Mesenchymal stem cell (in vitro differentiated cells and primary cell): ENCODE measurements at regions not wholly inside any gene's neighbourhood (a gene's known extent, or its start where the extent isn't known, plus 50 kb on each side); places are given as distances from the start of the nearest gene placed in this dataset.
"Not testable (repeated sequence)": the region's sequence is repeated elsewhere in the genome, so short reads cannot be mapped to it uniquely, and the experiment has no call there.

ENCODE experiments used
- DNase-seq: peaks from one replicate; pipeline ENCODE4 v3.0.0-alpha.2; 2013
- H2AFZ ChIP-seq: one replicate; pipeline ENCODE4 v1.6.1; 2013; ENCODE audit warnings: low read depth, mild to moderate bottlenecking, control low read depth, inconsistent platforms, low read length, moderate library complexity
- H2AK5ac ChIP-seq: 2 replicates; pipeline ENCODE4 v1.6.1; 2013; ENCODE audit warnings: low read length, moderate library complexity, mild to moderate bottlenecking, inconsistent platforms; ENCODE audit not compliant: severe bottlenecking
- H2BK120ac ChIP-seq: one replicate; pipeline ENCODE4 v1.6.1; 2013; ENCODE audit warnings: low read depth, mild to moderate bottlenecking, inconsistent platforms, low read length, moderate library complexity
- H2BK12ac ChIP-seq, 2 experiments: one replicate each; pipeline ENCODE4 v1.6.1; 2013; ENCODE audit warnings: inconsistent platforms in 2 of 2, low read length in 2 of 2, mild to moderate bottlenecking in 2 of 2, moderate library complexity in 2 of 2, control low read depth in 1 of 2
- H2BK15ac ChIP-seq: one replicate; pipeline ENCODE4 v1.6.1; 2013; ENCODE audit warnings: mild to moderate bottlenecking, low read depth, inconsistent platforms; ENCODE audit not compliant: poor library complexity, severe bottlenecking
- H2BK5ac ChIP-seq: 2 replicates; pipeline ENCODE4 v1.6.1; 2013; ENCODE audit warnings: low read depth, mild to moderate bottlenecking, low read length, control low read depth, inconsistent platforms; ENCODE audit not compliant: poor library complexity, severe bottlenecking
- H3K14ac ChIP-seq, 2 experiments: one replicate each; pipeline ENCODE4 v1.6.1; 2013; ENCODE audit warnings: inconsistent platforms in 2 of 2, low read length in 2 of 2, control low read depth in 1 of 2, mild to moderate bottlenecking in 1 of 2, moderate library complexity in 1 of 2
- H3K18ac ChIP-seq, 2 experiments: one replicate each; pipeline ENCODE4 v1.6.1; 2013; ENCODE audit warnings: inconsistent platforms in 2 of 2, low read length in 2 of 2, control low read depth in 1 of 2, low read depth in 1 of 2, mild to moderate bottlenecking in 1 of 2
- H3K23ac ChIP-seq, 2 experiments: one replicate each; pipeline ENCODE4 v1.6.1; 2013; ENCODE audit warnings: inconsistent platforms in 2 of 2, low read length in 2 of 2, mild to moderate bottlenecking in 2 of 2, moderate library complexity in 2 of 2, control low read depth in 1 of 2
- H3K27ac ChIP-seq: 2 replicates; pipeline ENCODE4 v1.5.1; 2013; ENCODE audit warnings: mild to moderate bottlenecking, moderate library complexity, low read length, control low read depth, inconsistent platforms; ENCODE audit not compliant: poor library complexity, severe bottlenecking
- H3K27me3 ChIP-seq, 2 experiments: 2 replicates each; pipeline versions ENCODE4 v1.6.1 to v1.7.0; 2013; ENCODE audit warnings: low read length in 2 of 2, mild to moderate bottlenecking in 2 of 2, moderate library complexity in 2 of 2, control low read depth in 1 of 2, inconsistent platforms in 1 of 2; ENCODE audit not compliant: control insufficient read depth in 1 of 2, insufficient read depth in 1 of 2
- H3K36me3 ChIP-seq, 2 experiments: 2 replicates each; pipeline versions ENCODE4 v1.6.1 to v1.7.0; 2013; ENCODE audit warnings: low read length in 2 of 2, control low read depth in 1 of 2, inconsistent platforms in 1 of 2, low read depth in 1 of 2, mild to moderate bottlenecking in 1 of 2; ENCODE audit not compliant: insufficient read depth in 2 of 2, control insufficient read depth in 1 of 2
- H3K4ac ChIP-seq, 2 experiments: one replicate each; pipeline ENCODE4 v1.6.1; 2013; ENCODE audit warnings: inconsistent platforms in 2 of 2, low read length in 2 of 2, mild to moderate bottlenecking in 2 of 2, moderate library complexity in 2 of 2, control low read depth in 1 of 2, low read depth in 1 of 2
- H3K4me1 ChIP-seq: 2 replicates; pipeline ENCODE4 v1.6.1; 2013; ENCODE audit warnings: low read depth, low read length, control low read depth; ENCODE audit not compliant: control insufficient read depth, insufficient read depth
- H3K4me2 ChIP-seq: 2 replicates; pipeline ENCODE4 v1.6.1; 2013; ENCODE audit warnings: low read length, mild to moderate bottlenecking, inconsistent platforms; ENCODE audit not compliant: poor library complexity, severe bottlenecking
- H3K4me3 ChIP-seq, 2 experiments: 2 replicates each; pipeline versions ENCODE4 v1.5.1 to v1.7.0; 2013; ENCODE audit warnings: low read length in 2 of 2, mild to moderate bottlenecking in 2 of 2, control low read depth in 1 of 2, low read depth in 1 of 2; ENCODE audit not compliant: insufficient read depth in 1 of 2
- H3K79me1 ChIP-seq: replicated peaks from 2 replicates; pipeline ENCODE4 v1.6.1; 2013; ENCODE audit warnings: mild to moderate bottlenecking, control low read depth, low read length, inconsistent platforms; ENCODE audit not compliant: poor library complexity, severe bottlenecking
- H3K9ac ChIP-seq: 2 replicates; pipeline ENCODE4 v1.7.0; 2013; ENCODE audit warnings: mild to moderate bottlenecking, low read length, moderate library complexity
- H3K9me3 ChIP-seq: 2 replicates; pipeline ENCODE4 v1.7.0; 2013; ENCODE audit warnings: mild to moderate bottlenecking, low read length; ENCODE audit not compliant: control insufficient read depth
- H4K8ac ChIP-seq: one replicate; pipeline ENCODE4 v1.6.1; 2013; ENCODE audit warnings: inconsistent platforms, mild to moderate bottlenecking, low read length, moderate library complexity
- H4K91ac ChIP-seq: one replicate; pipeline ENCODE4 v1.6.1; 2013; ENCODE audit warnings: mild to moderate bottlenecking, low read length, inconsistent platforms
- WGBS: methylation state at CpG from one replicate; pipeline ENCODE4 v1.1.7; 2013; ENCODE audit warnings: mixed read lengths; 5-methylcytosine and 5-hydroxymethylcytosine counted together

DNA sequence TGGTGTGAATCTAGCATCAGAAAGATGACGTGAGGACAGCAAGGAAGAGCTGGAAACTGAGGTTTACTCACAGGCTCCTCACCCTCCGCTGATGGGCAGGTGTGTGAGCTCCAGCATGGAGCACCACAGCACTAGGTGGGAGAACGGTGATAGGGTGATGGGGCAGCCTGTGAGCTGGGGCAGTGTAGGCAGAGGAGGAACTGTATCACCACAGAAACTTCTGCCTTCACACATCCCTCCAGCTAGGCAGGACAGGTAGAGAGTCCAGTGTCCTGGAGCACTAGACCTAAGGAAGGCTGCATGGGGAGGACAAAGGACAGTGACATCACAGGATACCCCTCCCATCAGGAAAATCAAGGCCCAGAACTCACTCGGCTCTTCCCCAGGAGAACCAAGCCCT lies 241.8 kb upstream of the PRSS58 start:
- H4K8ac ChIP-seq, result peak overlapping the region; percentile 29
- 63% methylated on average over 3 of the region's 4 CpGs for WGBS

DNA sequence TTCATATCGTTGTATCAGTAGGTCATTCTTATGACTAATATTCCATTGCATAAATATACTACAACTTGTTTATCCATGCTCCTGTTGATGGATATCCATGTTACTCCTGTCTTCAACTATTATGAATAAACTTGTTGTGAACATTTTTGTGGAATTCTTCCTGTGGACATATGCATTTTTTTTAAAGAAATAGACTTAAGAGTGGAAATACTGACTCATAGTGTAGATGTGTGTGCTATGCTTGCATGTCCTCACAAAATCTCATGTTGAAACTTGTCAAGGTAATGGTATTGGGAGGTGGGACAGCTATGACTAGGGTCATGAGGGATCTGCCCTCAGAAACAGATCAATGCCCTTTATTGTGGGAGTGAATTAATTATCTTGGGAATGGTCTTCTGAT lies 240.5 kb upstream of the PRSS58 start:
- Histone ChIP-seq H3K4ac (no peak overlapping the region), H3K36me3 (no peaks in the 10 kb centered on the region), H3K4me3 (no peak overlapping the region), H2BK5ac (no peak overlapping the region), H4K91ac (no peak overlapping the region), H3K18ac (no peak overlapping the region), H3K27me3 (peaks cover 37 to 72% of the 10 kb centered on the region in 2 experiments), H3K4me1 (no peaks in the 10 kb centered on the region), H2BK120ac (no peak overlapping the region), H3K79me1 (no peaks in the 10 kb centered on the region), H2BK15ac (no peak overlapping the region), H3K4me2 (no peak overlapping the region), H3K14ac (no peak overlapping the region), H3K27ac (no peak overlapping the region), H2AK5ac (no peak overlapping the region), H3K23ac (no peak overlapping the region), H3K9ac (no peak overlapping the region), H2AFZ (no peak overlapping the region), H4K8ac (no peak overlapping the region), H3K9me3 (no peaks in the 10 kb centered on the region), H2BK12ac (no peak overlapping the region)
- DNase-seq, result peak; percentile 19
- WGBS, result no CpG with 5 or more reads among the region's 1 CpG

More for the DNA sequence above, 241.8 kb upstream of the PRSS58 start:
- Histone ChIP-seq H2AK5ac (no peak overlapping the region), H3K79me1 (no peaks in the 10 kb centered on the region), H3K27me3 (peaks cover 33 to 77% of the 10 kb centered on the region in 2 experiments), H3K4me2 (no peak overlapping the region), H4K91ac (no peak overlapping the region), H3K36me3 (no peaks in the 10 kb centered on the region), H3K4me3 (no peak overlapping the region), H2BK120ac (no peak overlapping the region), H2BK15ac (no peak overlapping the region), H2BK12ac (no peak overlapping the region), H3K18ac (no peak overlapping the region), H3K9ac (no peak overlapping the region), H2AFZ (no peak overlapping the region), H3K27ac (no peak overlapping the region), H3K4me1 (no peaks in the 10 kb centered on the region), H3K9me3 (no peaks in the 10 kb centered on the region), H3K23ac (no peak overlapping the region), H3K14ac (no peak overlapping the region), H2BK5ac (no peak overlapping the region), H3K4ac (no peak overlapping the region)
- no peak for DNase-seq

DNA sequence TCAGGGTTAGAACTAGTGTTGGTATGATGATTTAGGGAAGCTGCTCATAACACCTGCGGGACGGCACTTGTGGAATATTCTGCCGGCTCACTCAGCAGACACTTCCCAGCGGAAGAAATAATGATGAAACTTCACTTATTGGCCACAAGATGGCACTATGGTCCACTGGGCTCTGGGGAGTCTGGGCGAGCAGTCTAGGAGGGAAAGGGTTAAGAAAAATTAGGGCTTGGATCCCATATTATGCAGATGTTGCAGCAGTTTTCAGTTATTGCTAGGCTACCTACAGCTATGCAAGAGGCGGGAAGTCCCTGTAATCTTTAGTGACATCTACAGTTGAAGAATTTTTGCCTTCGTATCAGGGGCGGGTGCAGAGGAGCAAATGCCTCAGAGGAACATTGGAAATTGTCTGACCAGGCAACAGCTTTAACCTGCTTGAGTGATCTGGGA lies 238.7 kb upstream of the PRSS58 start:
- Histone ChIP-seq H3K36me3 (no peaks in the 10 kb centered on the region), H3K18ac (no peak overlapping the region), H4K91ac (no peak overlapping the region), H3K23ac (no peak overlapping the region), H3K9ac (peak overlapping the region; percentile 25), H3K4me2 (no peak overlapping the region), H2AFZ (no peak overlapping the region), H4K8ac (no peak overlapping the region), H3K79me1 (no peaks in the 10 kb centered on the region), H2BK120ac (no peak overlapping the region), H3K27me3 (peaks cover 24 to 63% of the 10 kb centered on the region in 2 experiments), H3K27ac (no peak overlapping the region), H2BK12ac (no peak overlapping the region), H3K14ac (no peak overlapping the region), H3K4me3 (peak overlapping the region in 1 of 2 experiments; percentile 44), H2AK5ac (no peak overlapping the region), H3K9me3 (no peaks in the 10 kb centered on the region), H3K4ac (no peak overlapping the region), H2BK15ac (no peak overlapping the region), H2BK5ac (no peak overlapping the region), H3K4me1 (no peaks in the 10 kb centered on the region)
- 22% methylated on average over 8 of the region's 8 CpGs for WGBS
- peak; percentile 46 for DNase-seq

DNA sequence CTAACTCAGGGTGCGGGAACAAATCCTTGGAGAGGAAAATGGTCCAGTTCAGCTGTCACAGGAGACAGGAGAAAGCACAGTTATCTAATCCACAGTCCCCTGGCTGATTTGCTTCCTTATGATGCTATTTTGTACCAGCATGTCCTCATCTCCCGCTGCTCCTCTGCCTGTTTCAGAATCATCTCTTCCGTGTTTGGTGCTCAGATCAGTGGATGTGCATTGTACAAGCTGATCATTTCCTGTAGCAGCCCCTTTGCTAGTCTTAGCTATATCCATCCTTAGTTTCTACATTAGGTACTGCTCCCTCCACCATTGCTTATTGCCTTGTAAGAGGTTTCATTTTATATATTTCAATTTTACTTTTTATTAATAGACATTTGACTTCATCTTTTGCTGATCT lies 238.0 kb upstream of the PRSS58 start:
- H2AFZ ChIP-seq, H3K79me1 ChIP-seq, H3K4me3 ChIP-seq, H2BK120ac ChIP-seq, H2AK5ac ChIP-seq, H4K91ac ChIP-seq, H3K4me1 ChIP-seq, H3K4me2 ChIP-seq, H3K14ac ChIP-seq, DNase-seq, H3K9ac ChIP-seq, H4K8ac ChIP-seq, H3K23ac ChIP-seq, H3K18ac ChIP-seq, H3K4ac ChIP-seq, H3K9me3 ChIP-seq, H3K36me3 ChIP-seq, H2BK5ac ChIP-seq, H2BK15ac ChIP-seq, H3K27ac ChIP-seq, H2BK12ac ChIP-seq: not testable (repeated sequence)
- H3K27me3 ChIP-seq, result peaks cover 21 to 66% of the 10 kb centered on the region in 2 experiments
- WGBS, result 77% methylated on average over 3 of the region's 3 CpGs
